C4-2B (cell line): ENCODE measurements at regions not wholly inside any gene's neighbourhood (a gene's known extent, or its start where the extent isn't known, plus 50 kb on each side); places are given as distances from the start of the nearest gene placed in this dataset.

Experiments
- H3K27ac ChIP-seq: fragments of 450-650 bp; 2 replicates; pipeline ENCODE4 v1.5.1; 2017
- ZFX ChIP-seq: fragments of 450-650 bp; IDR thresholded peaks from 2 replicates; pipeline ENCODE4 v1.6.1; 2017
- TF ChIP-seq, protein P1 (sequence below): fragments of 450-650 bp; conservative IDR thresholded peaks from 2 replicates; pipeline ENCODE4 v1.5.1; 2017; ENCODE audit warnings: mild to moderate bottlenecking

DNA sequence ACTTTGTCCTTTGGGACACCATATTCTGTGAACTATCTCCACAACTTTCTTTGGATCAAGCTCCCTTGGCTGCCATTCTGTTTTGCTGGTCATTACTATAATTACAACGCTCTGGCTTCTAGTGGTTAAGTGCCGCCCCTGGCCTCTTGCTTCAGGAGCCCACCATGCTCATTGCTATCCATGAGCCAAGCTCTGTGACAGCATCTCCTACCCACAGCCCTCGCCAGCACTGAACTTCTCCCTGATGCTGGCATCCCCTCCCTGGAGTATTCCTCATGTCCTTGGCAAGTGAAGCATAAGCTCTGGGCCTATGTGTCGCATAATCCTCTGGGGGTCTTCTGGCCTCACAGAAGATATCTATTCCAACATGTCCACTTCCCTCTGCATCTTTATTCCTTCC, 60.6 kb upstream of the DHX40 start:
- TF ChIP-seq ZFX = no peak
- TF ChIP-seq, protein P1, sequence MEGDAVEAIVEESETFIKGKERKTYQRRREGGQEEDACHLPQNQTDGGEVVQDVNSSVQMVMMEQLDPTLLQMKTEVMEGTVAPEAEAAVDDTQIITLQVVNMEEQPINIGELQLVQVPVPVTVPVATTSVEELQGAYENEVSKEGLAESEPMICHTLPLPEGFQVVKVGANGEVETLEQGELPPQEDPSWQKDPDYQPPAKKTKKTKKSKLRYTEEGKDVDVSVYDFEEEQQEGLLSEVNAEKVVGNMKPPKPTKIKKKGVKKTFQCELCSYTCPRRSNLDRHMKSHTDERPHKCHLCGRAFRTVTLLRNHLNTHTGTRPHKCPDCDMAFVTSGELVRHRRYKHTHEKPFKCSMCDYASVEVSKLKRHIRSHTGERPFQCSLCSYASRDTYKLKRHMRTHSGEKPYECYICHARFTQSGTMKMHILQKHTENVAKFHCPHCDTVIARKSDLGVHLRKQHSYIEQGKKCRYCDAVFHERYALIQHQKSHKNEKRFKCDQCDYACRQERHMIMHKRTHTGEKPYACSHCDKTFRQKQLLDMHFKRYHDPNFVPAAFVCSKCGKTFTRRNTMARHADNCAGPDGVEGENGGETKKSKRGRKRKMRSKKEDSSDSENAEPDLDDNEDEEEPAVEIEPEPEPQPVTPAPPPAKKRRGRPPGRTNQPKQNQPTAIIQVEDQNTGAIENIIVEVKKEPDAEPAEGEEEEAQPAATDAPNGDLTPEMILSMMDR = no peak
- H3K27ac ChIP-seq = no peak overlapping the region

DNA sequence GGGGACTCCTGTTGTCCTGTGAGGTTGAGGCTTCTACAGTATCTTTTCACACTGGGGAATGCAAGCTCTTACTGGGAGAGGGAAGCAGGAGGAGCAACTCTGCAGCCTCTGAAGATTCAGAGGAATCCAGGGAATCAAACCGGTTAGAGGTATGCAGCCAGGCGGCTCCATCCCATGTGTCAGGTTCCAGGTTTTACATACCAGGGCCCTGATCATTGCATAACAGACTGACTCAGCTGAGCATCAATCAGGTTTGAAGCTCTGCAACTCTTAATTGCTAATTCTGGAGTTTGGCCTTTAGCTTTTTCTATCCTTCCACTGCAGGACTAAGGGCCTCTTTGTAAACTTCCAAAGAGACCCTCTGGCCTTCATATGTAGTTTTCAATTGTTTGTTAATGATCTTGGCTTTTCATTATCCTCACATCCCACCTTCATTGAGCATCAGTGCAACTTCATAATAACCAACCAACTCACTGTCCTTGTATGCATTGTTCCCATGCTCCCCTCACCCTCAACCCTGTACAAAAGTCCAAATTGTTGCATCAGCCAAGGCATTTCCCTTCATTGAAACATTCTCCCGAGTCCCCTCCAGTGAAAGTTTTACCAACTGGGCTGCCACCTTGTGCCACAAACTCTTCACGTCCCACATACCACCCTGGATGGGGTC, 59.7 kb upstream of the DHX40 start:
- no peak for TF ChIP-seq ZFX
- TF ChIP-seq, protein P1 = no peak
- no peak overlapping the region for H3K27ac ChIP-seq

DNA sequence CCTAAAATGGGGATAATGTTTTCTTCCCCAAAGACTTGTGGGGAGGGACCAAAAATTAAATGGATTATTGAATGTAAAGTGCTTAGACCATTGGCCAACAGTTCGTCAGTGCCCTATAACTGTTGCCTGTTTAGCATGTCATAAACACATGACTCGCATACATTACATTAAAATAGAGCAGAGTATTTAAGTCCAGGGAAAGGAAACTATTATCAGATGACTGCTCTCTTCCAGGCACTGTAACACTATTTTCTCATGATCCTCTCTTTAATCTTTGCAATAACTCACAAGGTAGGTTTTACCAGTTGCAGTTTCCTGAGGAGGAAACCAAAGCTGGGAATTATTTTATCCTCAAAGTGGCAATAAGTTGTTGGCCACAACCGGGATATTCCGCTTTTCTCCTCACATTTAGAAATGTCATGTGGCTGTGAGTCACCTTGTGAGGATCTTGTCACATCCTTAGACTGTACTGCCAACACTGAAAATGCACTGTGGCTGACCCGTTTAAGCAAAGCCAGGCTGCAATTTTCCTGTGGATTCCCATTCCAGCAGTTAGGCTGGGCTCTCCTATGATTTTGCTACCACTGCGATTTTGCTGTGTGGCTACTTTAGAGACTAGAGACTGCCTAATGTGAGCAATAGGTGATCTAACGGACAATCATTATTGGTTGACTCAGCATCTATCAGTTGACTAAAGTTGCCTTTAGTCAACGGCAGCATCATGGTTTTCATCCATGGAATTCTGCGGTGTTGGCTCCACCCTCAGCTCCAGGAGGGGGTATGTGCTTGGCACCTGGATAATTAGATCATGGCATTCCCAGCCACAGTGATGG, 58.3 kb upstream of the DHX40 start:
- TF ChIP-seq, protein P1 = no peak
- no peak for TF ChIP-seq ZFX

DNA sequence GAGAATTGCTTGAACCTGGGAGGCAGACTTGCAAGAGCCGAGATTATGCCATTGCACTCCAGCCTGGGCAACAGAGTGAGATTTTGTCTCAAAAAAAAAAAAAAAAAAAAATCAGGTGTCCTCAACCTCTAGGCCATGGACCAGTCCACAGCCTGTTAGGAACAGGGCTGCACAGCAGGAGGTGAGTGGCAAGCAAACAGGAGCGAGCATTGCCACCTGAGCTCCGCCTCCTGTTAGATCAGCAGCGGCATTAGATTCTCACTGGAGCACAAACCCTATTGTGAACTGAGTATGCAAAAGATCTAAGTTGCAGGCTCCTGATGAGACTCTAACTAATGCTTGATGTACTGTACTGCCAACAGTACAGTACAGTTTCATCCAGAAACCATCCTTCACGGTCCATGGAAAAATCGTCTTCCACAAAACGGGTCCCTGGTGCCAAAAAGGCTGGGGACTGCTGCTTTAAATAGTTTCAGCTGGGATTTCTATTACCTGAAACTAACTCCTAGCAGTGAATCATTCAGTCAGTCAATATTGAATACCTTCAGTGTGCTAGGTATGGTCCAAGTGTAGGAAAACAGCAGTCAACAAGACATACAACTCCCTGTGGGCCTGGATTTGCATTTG, 56.3 kb upstream of the DHX40 start:
- TF ChIP-seq, protein P1 = no peak
- no peak for TF ChIP-seq ZFX
- H3K27ac ChIP-seq = no peak overlapping the region

More for the DNA sequence above, 58.3 kb upstream of the DHX40 start:
- H3K27ac ChIP-seq = no peak overlapping the region

DNA sequence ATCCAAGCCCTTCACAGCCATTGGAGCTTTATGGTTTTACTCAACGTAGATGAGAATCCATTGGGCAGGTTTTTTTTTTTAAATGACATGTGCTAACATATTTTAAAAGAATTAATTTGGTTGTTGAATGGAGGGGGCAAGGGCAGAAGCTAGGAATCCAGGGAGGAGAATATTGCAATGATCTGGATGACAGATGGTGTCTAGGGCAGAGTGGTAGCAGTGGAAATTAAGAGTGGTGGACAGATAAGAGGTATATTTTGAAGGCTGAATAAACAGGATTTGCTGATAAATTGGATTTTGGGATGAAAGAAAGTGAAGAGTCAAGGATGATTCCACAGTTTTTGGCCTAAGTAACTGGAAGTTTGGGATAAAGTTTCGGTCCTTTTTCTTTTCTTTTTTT, 54.8 kb upstream of the DHX40 start:
- no peak overlapping the region for H3K27ac ChIP-seq
- TF ChIP-seq, protein P1 = no peak
- TF ChIP-seq ZFX = no peak

DNA sequence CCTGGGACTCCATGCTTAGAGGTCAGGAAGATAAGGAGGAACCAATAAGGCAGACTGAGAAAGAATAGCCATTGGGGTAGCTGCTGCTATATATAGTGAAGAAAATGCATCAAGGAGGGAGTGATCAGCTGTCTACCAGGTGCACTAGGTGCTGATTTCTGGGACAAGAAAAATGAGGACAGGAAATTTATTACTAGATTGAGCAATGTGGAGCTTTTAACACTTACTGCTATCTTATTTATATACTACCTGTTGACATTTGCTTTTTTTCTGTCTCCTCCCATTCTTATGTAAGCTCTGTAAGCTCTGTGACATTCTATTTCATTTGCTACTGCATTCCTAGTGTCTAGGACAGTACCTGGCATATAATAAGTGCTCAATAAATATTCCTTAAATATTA, 53.7 kb upstream of the DHX40 start:
- TF ChIP-seq, protein P1 = no peak
- no peak for TF ChIP-seq ZFX
- no peak overlapping the region for H3K27ac ChIP-seq

DNA sequence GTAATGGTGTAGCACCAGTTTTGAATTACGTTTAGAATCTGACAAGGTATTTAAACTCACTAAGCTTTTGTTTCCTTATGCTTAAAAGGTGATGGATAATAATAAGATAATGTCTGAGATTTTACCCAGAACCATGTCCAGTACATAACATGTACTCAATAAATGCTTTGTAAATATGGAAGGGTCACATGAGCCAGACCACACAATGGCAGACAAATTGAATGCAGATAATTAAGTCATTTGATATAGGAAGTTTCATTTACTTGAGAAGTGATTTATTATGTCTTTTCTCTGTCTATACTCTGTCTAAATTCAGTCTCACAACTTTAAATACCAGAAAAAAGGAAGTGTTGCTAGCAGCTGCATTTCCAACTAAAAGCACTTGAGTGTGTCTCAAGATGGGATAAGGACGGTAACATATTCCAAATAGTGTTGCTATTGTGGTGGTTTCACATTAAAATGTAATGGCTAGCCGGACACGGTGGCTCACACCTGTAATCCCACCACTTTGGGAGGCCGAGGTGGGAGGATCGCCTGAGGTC, 52.5 kb upstream of the DHX40 start:
- no peak overlapping the region for H3K27ac ChIP-seq
- TF ChIP-seq, protein P1 = no peak
- no peak for TF ChIP-seq ZFX
